ENCODE measurements at regions not wholly inside any gene's neighbourhood (a gene's known extent, or its start where the extent isn't known, plus 50 kb on each side); places are given as distances from the start of the nearest gene placed in this dataset.

GRCh38 chr12:98438656-98439230 lies 76.6 kb upstream of the TMPO start:
- TF ChIP-seq ZNF274 (IDR thresholded peaks at IDR 0.05; ENCODE audit: low read depth, low read length) (no peak), YY1 (IDR thresholded peaks at IDR 0.05; ENCODE audit: insufficient read depth, insufficient read length) (no peak), SUZ12 (IDR thresholded peaks at IDR 0.05; ENCODE audit: extremely low read depth, insufficient read depth, insufficient read length) (no peak)
- H3K9ac ChIP-seq (ENCODE audit: insufficient read length, low read depth), result no peak overlapping the region
- H3K9me3 ChIP-seq (ENCODE audit: insufficient read depth, low read length), result no peaks in the 10 kb centered on the region
- DNase-seq (ENCODE audit: low read depth, low spot score), result no peak
- peaks cover 2% of the 10 kb centered on the region for H3K4me1 ChIP-seq (ENCODE audit: insufficient read depth, insufficient read length)
- H3K27me3 ChIP-seq (ENCODE audit: insufficient read depth, insufficient read length), result no peaks in the 10 kb centered on the region
- no peaks in the 10 kb centered on the region for H3K36me3 ChIP-seq (ENCODE audit: insufficient read depth, insufficient read length, low read length)
- no peak overlapping the region for H3K4me3 ChIP-seq (ENCODE audit: insufficient read length, low read depth)

- Histone ChIP-seq H3K9ac (ENCODE audit: insufficient read length, low read depth) (no peak overlapping the region), H3K9me3 (ENCODE audit: insufficient read depth, low read length) (no peaks in the 10 kb centered on the region), H3K36me3 (ENCODE audit: insufficient read depth, insufficient read length, low read length) (no peaks in the 10 kb centered on the region), H3K4me3 (ENCODE audit: insufficient read length, low read depth) (no peak overlapping the region), H3K4me1 (ENCODE audit: insufficient read depth, insufficient read length) (peaks cover 2% of the 10 kb centered on the region), H3K27me3 (ENCODE audit: insufficient read depth, insufficient read length) (no peaks in the 10 kb centered on the region)
- TF ChIP-seq SUZ12 (IDR thresholded peaks at IDR 0.05; ENCODE audit: extremely low read depth, insufficient read depth, insufficient read length), result no peak
- no peak for TF ChIP-seq ZNF274 (IDR thresholded peaks at IDR 0.05; ENCODE audit: low read depth, low read length)
- no peak for TF ChIP-seq YY1 (IDR thresholded peaks at IDR 0.05; ENCODE audit: insufficient read depth, insufficient read length)
- DNase-seq (ENCODE audit: low read depth, low spot score), result no peak
Measured at GRCh38 chr12:98439471-98439951, 75.9 kb upstream of the TMPO start.

GRCh38 chr12:98439981-98440581 lies 75.3 kb upstream of the TMPO start:
- no peak overlapping the region for H3K9ac ChIP-seq (ENCODE audit: insufficient read length, low read depth)
- H3K4me3 ChIP-seq (ENCODE audit: insufficient read length, low read depth), result no peak overlapping the region
- DNase-seq (ENCODE audit: low read depth, low spot score), result no peak
- H3K9me3 ChIP-seq (ENCODE audit: insufficient read depth, low read length), result no peaks in the 10 kb centered on the region
- peaks cover 2% of the 10 kb centered on the region for H3K4me1 ChIP-seq (ENCODE audit: insufficient read depth, insufficient read length)
- TF ChIP-seq ZNF274 (IDR thresholded peaks at IDR 0.05; ENCODE audit: low read depth, low read length) (no peak), YY1 (IDR thresholded peaks at IDR 0.05; ENCODE audit: insufficient read depth, insufficient read length) (no peak), SUZ12 (IDR thresholded peaks at IDR 0.05; ENCODE audit: extremely low read depth, insufficient read depth, insufficient read length) (no peak)
- no peaks in the 10 kb centered on the region for H3K36me3 ChIP-seq (ENCODE audit: insufficient read depth, insufficient read length, low read length)
- H3K27me3 ChIP-seq (ENCODE audit: insufficient read depth, insufficient read length), result no peaks in the 10 kb centered on the region

- peaks cover 2% of the 10 kb centered on the region for H3K4me1 ChIP-seq (ENCODE audit: insufficient read depth, insufficient read length)
- TF ChIP-seq ZNF274 (IDR thresholded peaks at IDR 0.05; ENCODE audit: low read depth, low read length) (no peak), YY1 (IDR thresholded peaks at IDR 0.05; ENCODE audit: insufficient read depth, insufficient read length) (no peak), SUZ12 (IDR thresholded peaks at IDR 0.05; ENCODE audit: extremely low read depth, insufficient read depth, insufficient read length) (no peak)
Measured at GRCh38 chr12:98446060-98446459, 69.3 kb upstream of the TMPO start.

GRCh38 chr12:98446682-98447081 lies 68.7 kb upstream of the TMPO start:
- no peak for TF ChIP-seq YY1 (IDR thresholded peaks at IDR 0.05; ENCODE audit: insufficient read depth, insufficient read length)
- no peak for TF ChIP-seq SUZ12 (IDR thresholded peaks at IDR 0.05; ENCODE audit: extremely low read depth, insufficient read depth, insufficient read length)
- no peak for TF ChIP-seq ZNF274 (IDR thresholded peaks at IDR 0.05; ENCODE audit: low read depth, low read length)
- no peaks in the 10 kb centered on the region for H3K27me3 ChIP-seq (ENCODE audit: insufficient read depth, insufficient read length)

More at GRCh38 chr12:98446060-98446459, 69.3 kb upstream of the TMPO start:
- H3K9ac ChIP-seq (ENCODE audit: insufficient read length, low read depth), result no peak overlapping the region
- no peak overlapping the region for H3K4me3 ChIP-seq (ENCODE audit: insufficient read length, low read depth)
- H3K27me3 ChIP-seq (ENCODE audit: insufficient read depth, insufficient read length), result no peaks in the 10 kb centered on the region
- no peaks in the 10 kb centered on the region for H3K9me3 ChIP-seq (ENCODE audit: insufficient read depth, low read length)
- H3K36me3 ChIP-seq (ENCODE audit: insufficient read depth, insufficient read length, low read length), result no peaks in the 10 kb centered on the region
- DNase-seq (ENCODE audit: low read depth, low spot score), result no peak

GRCh38 chr12:98449584-98449983 lies 65.8 kb upstream of the TMPO start:
- no peaks in the 10 kb centered on the region for H3K27me3 ChIP-seq (ENCODE audit: insufficient read depth, insufficient read length)
- H3K4me1 ChIP-seq (ENCODE audit: insufficient read depth, insufficient read length), result no peaks in the 10 kb centered on the region
- no peak for TF ChIP-seq SUZ12 (IDR thresholded peaks at IDR 0.05; ENCODE audit: extremely low read depth, insufficient read depth, insufficient read length)
- TF ChIP-seq ZNF274 (IDR thresholded peaks at IDR 0.05; ENCODE audit: low read depth, low read length), result no peak
- TF ChIP-seq YY1 (IDR thresholded peaks at IDR 0.05; ENCODE audit: insufficient read depth, insufficient read length), result no peak
- no peak overlapping the region for H3K9ac ChIP-seq (ENCODE audit: insufficient read length, low read depth)
- no peak overlapping the region for H3K4me3 ChIP-seq (ENCODE audit: insufficient read length, low read depth)
- DNase-seq (ENCODE audit: low read depth, low spot score), result no peak
- H3K36me3 ChIP-seq (ENCODE audit: insufficient read depth, insufficient read length, low read length), result no peaks in the 10 kb centered on the region
- no peaks in the 10 kb centered on the region for H3K9me3 ChIP-seq (ENCODE audit: insufficient read depth, low read length)

More at GRCh38 chr12:98446682-98447081, 68.7 kb upstream of the TMPO start:
- H3K36me3 ChIP-seq (ENCODE audit: insufficient read depth, insufficient read length, low read length), result no peaks in the 10 kb centered on the region
- H3K4me3 ChIP-seq (ENCODE audit: insufficient read length, low read depth), result no peak overlapping the region
- H3K9ac ChIP-seq (ENCODE audit: insufficient read length, low read depth), result no peak overlapping the region
- H3K9me3 ChIP-seq (ENCODE audit: insufficient read depth, low read length), result no peaks in the 10 kb centered on the region
- peaks cover under 1% of the 10 kb centered on the region for H3K4me1 ChIP-seq (ENCODE audit: insufficient read depth, insufficient read length)
- DNase-seq (ENCODE audit: low read depth, low spot score), result no peak

GRCh38 chr12:98453070-98453469 lies 62.3 kb upstream of the TMPO start:
- Histone ChIP-seq H3K4me3 (ENCODE audit: insufficient read length, low read depth) (no peak overlapping the region), H3K9me3 (ENCODE audit: insufficient read depth, low read length) (no peaks in the 10 kb centered on the region), H3K36me3 (ENCODE audit: insufficient read depth, insufficient read length, low read length) (no peaks in the 10 kb centered on the region), H3K4me1 (ENCODE audit: insufficient read depth, insufficient read length) (no peaks in the 10 kb centered on the region), H3K9ac (ENCODE audit: insufficient read length, low read depth) (no peak overlapping the region), H3K27me3 (ENCODE audit: insufficient read depth, insufficient read length) (no peaks in the 10 kb centered on the region)
- no peak for TF ChIP-seq ZNF274 (IDR thresholded peaks at IDR 0.05; ENCODE audit: low read depth, low read length)
- no peak for TF ChIP-seq SUZ12 (IDR thresholded peaks at IDR 0.05; ENCODE audit: extremely low read depth, insufficient read depth, insufficient read length)
- no peak for TF ChIP-seq YY1 (IDR thresholded peaks at IDR 0.05; ENCODE audit: insufficient read depth, insufficient read length)
- no peak for DNase-seq (ENCODE audit: low read depth, low spot score)

Data from NT2/D1 (cell line).